HEK293 (cell line): ENCODE measurements at regions not wholly inside any gene's neighbourhood (a gene's known extent, or its start where the extent isn't known, plus 50 kb on each side); places are given as distances from the start of the nearest gene placed in this dataset.

Source experiments
- CTCF ChIA-PET: fragments of 350-600 bp; formaldehyde crosslinking; extraction: SDS; loops from one replicate; lab custom pipeline; 2021; ENCODE audit warnings: antibody characterized with exemption; lab: Yijun Ruan, JAX
- POLR2A ChIA-PET: fragments of 300-600 bp; formaldehyde crosslinking; extraction: SDS; loops from one replicate; lab custom pipeline; 2020; ENCODE audit warnings: antibody characterized with exemption, inconsistent platforms; lab: Yijun Ruan, JAX
- H3K27ac ChIP-seq: fragments of 200-500 bp; sonication (Bioruptor generic); 2 replicates; pipeline ENCODE4 v1.5.1; 2014; ENCODE audit warnings: low read depth, low read length, control low read depth, inconsistent platforms; ENCODE audit errors: extremely low read depth
- H3K36me3 ChIP-seq, 2 experiments: fragments of 200-500 bp in 1 of 2; sonication (Bioruptor generic) in 1 of 2; 1 replicate in 1 of 2; 2 replicates in 1 of 2; pipeline ENCODE4 v1.5.1; 2014 to 2017; ENCODE audit warnings: inconsistent platforms in 2 of 2, low read length in 2 of 2; ENCODE audit not compliant: control insufficient read depth in 2 of 2, insufficient read depth in 1 of 2
- H3K4me1 ChIP-seq: fragments of 200-500 bp; sonication (Bioruptor generic); 2 replicates; pipeline ENCODE4 v1.5.1; 2014; ENCODE audit warnings: mild to moderate bottlenecking, low read length, inconsistent platforms; ENCODE audit not compliant: control insufficient read depth, insufficient read depth
- H3K4me3 ChIP-seq: 2 replicates; pipeline ENCODE4 v1.5.1; 2011; ENCODE audit warnings: low read depth, mild to moderate bottlenecking, control low read depth, low read length, moderate library complexity
- H3K9me3 ChIP-seq: fragments of 200-500 bp; sonication (Bioruptor generic); 2 replicates; pipeline ENCODE4 v1.5.1; 2014; ENCODE audit warnings: low read depth, low read length, inconsistent platforms; ENCODE audit not compliant: control insufficient read depth, insufficient read depth
- IKZF3 ChIP-seq: fragments of 450-650 bp; IDR thresholded peaks from 2 replicates; pipeline ENCODE4 v1.5.0; 2018; ENCODE audit warnings: missing biosample characterization, mild to moderate bottlenecking, missing genetic modification characterization, moderate library complexity
- KLF7 ChIP-seq: fragments of 450-650 bp; formaldehyde crosslinking; IDR thresholded peaks from 2 replicates; pipeline ENCODE4 v1.5.1; 2016; ENCODE audit warnings: missing biosample characterization, missing genetic modification characterization, borderline replicate concordance
- MYNN ChIP-seq: fragments of 450-650 bp; formaldehyde crosslinking; IDR thresholded peaks from 2 replicates; pipeline ENCODE4 v1.5.1; 2016; ENCODE audit warnings: missing biosample characterization, missing genetic modification characterization, borderline replicate concordance
- ZNF302 ChIP-seq: fragments of 450-650 bp; formaldehyde crosslinking; IDR thresholded peaks from 2 replicates; pipeline ENCODE4 v1.5.1; 2016; ENCODE audit warnings: missing biosample characterization, missing genetic modification characterization, low read depth
- ZNF350 ChIP-seq: fragments of 450-650 bp; formaldehyde crosslinking; IDR thresholded peaks from 2 replicates; pipeline ENCODE4 v1.5.0; 2017; ENCODE audit warnings: missing biosample characterization, mild to moderate bottlenecking, missing genetic modification characterization
- ZNF423 ChIP-seq: fragments of 450-650 bp; formaldehyde crosslinking; IDR thresholded peaks from 2 replicates; pipeline ENCODE4 v1.5.1; 2016; ENCODE audit warnings: missing biosample characterization, missing genetic modification characterization
- ZNF558 ChIP-seq: fragments of 450-650 bp; formaldehyde crosslinking; IDR thresholded peaks from 2 replicates; pipeline ENCODE4 v1.5.1; 2016; ENCODE audit warnings: missing biosample characterization, missing genetic modification characterization
- ZNF561 ChIP-seq: fragments of 450-650 bp; IDR thresholded peaks from 2 replicates; pipeline ENCODE4 v1.5.1; 2018; ENCODE audit warnings: missing biosample characterization, missing genetic modification characterization, borderline replicate concordance
- ZNF629 ChIP-seq: fragments of 450-650 bp; formaldehyde crosslinking; IDR thresholded peaks from 2 replicates; pipeline ENCODE4 v1.5.1; 2017; ENCODE audit warnings: missing biosample characterization, missing genetic modification characterization
- ZNF76 ChIP-seq: fragments of 450-650 bp; formaldehyde crosslinking; IDR thresholded peaks from 2 replicates; pipeline ENCODE4; 2016; ENCODE audit warnings: low read depth, missing biosample characterization, missing genetic modification characterization, borderline replicate concordance
- ZNF843 ChIP-seq: fragments of 450-650 bp; formaldehyde crosslinking; IDR thresholded peaks from 2 replicates; pipeline ENCODE4 v1.5.1; 2016; ENCODE audit warnings: missing biosample characterization, missing genetic modification characterization
- ZSCAN16 ChIP-seq: fragments of 450-650 bp; formaldehyde crosslinking; IDR thresholded peaks from 2 replicates; pipeline ENCODE4 v1.5.1; 2016; ENCODE audit warnings: missing biosample characterization, missing genetic modification characterization
- ZSCAN30 ChIP-seq: fragments of 450-650 bp; IDR thresholded peaks from 2 replicates; pipeline ENCODE4 v1.5.1; 2018; ENCODE audit warnings: missing biosample characterization, mild to moderate bottlenecking, missing genetic modification characterization, moderate library complexity
- TF ChIP-seq, protein P1 (sequence below): fragments of 450-650 bp; formaldehyde crosslinking; IDR thresholded peaks from 2 replicates; pipeline ENCODE4 v1.5.1; 2017; ENCODE audit warnings: missing biosample characterization, mild to moderate bottlenecking, missing genetic modification characterization, moderate library complexity
- TF ChIP-seq, protein P2 (sequence below): fragments of 450-650 bp; formaldehyde crosslinking; IDR thresholded peaks from 2 replicates; pipeline ENCODE4 v1.5.1; 2016; ENCODE audit warnings: missing biosample characterization, missing genetic modification characterization
- TF ChIP-seq, protein P3 (sequence below): fragments of 450-650 bp; formaldehyde crosslinking; IDR thresholded peaks from 2 replicates; pipeline ENCODE4 v1.5.1; 2016; ENCODE audit warnings: missing biosample characterization, missing genetic modification characterization
- TF ChIP-seq, protein P4 (sequence below): fragments of 450-650 bp; formaldehyde crosslinking; IDR thresholded peaks from 2 replicates; pipeline ENCODE4 v1.5.1; 2017; ENCODE audit warnings: missing biosample characterization, missing genetic modification characterization
- TF ChIP-seq, protein P5 (sequence below): fragments of 450-650 bp; formaldehyde crosslinking; IDR thresholded peaks from 2 replicates; pipeline ENCODE4 v1.5.1; 2016; ENCODE audit warnings: missing biosample characterization, missing genetic modification characterization

DNA sequence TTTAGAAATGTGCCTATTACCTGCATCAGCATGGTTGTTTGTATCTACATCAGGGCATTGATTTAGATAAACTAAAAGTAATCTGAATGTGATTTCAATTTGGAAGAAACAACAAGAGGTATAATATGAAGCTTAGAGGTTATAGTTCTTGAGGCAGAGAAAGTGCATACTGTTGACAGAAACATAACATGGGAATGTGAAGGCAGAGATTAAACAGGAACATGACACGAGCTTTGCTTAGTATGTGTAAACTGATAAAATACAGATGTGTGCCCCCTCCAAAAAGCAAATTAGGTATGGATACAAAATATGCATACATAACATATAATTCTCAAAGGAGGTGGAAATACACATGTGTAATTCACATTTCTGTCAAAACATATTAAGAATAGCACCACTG lies 1180.2 kb upstream of the ADGRL3 start (continued):
- TF ChIP-seq, protein P1, sequence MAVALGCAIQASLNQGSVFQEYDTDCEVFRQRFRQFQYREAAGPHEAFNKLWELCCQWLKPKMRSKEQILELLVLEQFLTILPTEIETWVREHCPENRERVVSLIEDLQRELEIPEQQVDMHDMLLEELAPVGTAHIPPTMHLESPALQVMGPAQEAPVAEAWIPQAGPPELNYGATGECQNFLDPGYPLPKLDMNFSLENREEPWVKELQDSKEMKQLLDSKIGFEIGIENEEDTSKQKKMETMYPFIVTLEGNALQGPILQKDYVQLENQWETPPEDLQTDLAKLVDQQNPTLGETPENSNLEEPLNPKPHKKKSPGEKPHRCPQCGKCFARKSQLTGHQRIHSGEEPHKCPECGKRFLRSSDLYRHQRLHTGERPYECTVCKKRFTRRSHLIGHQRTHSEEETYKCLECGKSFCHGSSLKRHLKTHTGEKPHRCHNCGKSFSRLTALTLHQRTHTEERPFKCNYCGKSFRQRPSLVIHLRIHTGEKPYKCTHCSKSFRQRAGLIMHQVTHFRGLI (tag by site-specific recombination) = no peak
- TF ChIP-seq, protein P2, sequence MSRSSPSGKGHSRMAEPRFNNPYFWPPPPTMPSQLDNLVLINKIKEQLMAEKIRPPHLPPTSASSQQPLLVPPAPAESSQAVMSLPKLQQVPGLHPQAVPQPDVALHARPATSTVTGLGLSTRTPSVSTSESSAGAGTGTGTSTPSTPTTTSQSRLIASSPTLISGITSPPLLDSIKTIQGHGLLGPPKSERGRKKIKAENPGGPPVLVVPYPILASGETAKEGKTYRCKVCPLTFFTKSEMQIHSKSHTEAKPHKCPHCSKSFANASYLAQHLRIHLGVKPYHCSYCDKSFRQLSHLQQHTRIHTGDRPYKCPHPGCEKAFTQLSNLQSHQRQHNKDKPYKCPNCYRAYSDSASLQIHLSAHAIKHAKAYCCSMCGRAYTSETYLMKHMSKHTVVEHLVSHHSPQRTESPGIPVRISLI (tag by site-specific recombination) = no peak
- TF ChIP-seq ZNF561 (tag by site-specific recombination) = no peak
- TF ChIP-seq, protein P3, sequence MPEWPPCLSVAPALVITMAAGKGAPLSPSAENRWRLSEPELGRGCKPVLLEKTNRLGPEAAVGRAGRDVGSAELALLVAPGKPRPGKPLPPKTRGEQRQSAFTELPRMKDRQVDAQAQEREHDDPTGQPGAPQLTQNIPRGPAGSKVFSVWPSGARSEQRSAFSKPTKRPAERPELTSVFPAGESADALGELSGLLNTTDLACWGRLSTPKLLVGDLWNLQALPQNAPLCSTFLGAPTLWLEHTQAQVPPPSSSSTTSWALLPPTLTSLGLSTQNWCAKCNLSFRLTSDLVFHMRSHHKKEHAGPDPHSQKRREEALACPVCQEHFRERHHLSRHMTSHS (tag by site-specific recombination) = no peak
- TF ChIP-seq, all 188 proteins: peak for 0

DNA sequence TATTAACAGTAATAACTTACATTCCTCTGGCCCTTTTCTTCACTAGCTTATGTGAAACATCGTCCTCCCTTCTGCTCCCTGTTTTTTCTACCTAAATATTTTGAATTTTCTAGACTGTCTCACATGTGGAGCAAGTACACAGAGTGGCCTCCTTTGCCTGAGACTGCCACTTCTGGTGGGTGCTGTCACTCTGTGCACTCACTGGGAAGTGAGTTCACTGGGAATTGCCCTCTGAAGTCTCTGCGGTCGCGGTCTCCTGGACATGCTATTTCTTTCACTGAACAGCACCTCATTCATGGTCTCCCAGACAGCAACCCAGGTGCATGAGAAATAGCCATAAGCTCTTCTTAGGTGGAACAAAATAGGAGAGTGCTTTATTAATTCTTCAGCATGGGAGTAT lies 1179.7 kb upstream of the ADGRL3 start:
- Histone ChIP-seq H3K9me3 (no peaks in the 10 kb centered on the region), H3K4me1 (no peaks in the 10 kb centered on the region), H3K4me3 (no peak overlapping the region), H3K27ac (no peak overlapping the region), H3K36me3 (no peaks in the 10 kb centered on the region)
- ChIA-PET POLR2A (no interaction called here), CTCF (no interaction called here)
- TF ChIP-seq ZSCAN30 (tag by site-specific recombination) = no peak
- TF ChIP-seq ZNF302 (tag by site-specific recombination) = no peak
- TF ChIP-seq ZSCAN16 (tag by site-specific recombination) = no peak
- TF ChIP-seq ZNF350 (tag by site-specific recombination) = no peak
- no peak for TF ChIP-seq IKZF3 (tag by site-specific recombination)
- TF ChIP-seq KLF7 (tag by site-specific recombination) = no peak
- TF ChIP-seq ZNF423 (tag by site-specific recombination) = no peak

DNA sequence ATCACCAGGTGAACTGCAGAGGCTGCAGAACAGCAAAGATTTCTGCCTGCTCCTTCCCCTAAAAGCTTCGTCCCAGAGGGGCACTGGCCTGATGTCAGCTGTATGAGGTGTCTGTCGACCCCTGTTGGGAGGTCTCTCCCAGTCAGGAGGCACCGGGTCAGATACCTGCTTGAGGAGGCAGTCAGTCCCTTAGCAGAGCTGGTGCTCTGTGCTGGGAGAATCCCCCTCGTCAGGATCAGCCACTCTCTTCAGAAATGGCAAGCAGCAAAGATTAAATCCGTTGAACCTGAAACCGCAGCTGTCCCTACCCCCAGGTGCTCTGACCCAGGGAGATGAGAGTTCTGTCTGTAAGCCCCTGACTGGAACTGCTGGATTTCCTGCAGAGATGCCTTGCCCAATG lies 1166.3 kb upstream of the ADGRL3 start:
- Histone ChIP-seq H3K27ac (no peak overlapping the region), H3K4me1 (no peaks in the 10 kb centered on the region), H3K4me3 (no peak overlapping the region), H3K9me3 (no peaks in the 10 kb centered on the region), H3K36me3 (no peaks in the 10 kb centered on the region)
- ChIA-PET CTCF (no interaction called here), POLR2A (no interaction called here)
- TF ChIP-seq, protein P4, sequence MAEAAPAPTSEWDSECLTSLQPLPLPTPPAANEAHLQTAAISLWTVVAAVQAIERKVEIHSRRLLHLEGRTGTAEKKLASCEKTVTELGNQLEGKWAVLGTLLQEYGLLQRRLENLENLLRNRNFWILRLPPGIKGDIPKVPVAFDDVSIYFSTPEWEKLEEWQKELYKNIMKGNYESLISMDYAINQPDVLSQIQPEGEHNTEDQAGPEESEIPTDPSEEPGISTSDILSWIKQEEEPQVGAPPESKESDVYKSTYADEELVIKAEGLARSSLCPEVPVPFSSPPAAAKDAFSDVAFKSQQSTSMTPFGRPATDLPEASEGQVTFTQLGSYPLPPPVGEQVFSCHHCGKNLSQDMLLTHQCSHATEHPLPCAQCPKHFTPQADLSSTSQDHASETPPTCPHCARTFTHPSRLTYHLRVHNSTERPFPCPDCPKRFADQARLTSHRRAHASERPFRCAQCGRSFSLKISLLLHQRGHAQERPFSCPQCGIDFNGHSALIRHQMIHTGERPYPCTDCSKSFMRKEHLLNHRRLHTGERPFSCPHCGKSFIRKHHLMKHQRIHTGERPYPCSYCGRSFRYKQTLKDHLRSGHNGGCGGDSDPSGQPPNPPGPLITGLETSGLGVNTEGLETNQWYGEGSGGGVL (tag by site-specific recombination) = no peak
- TF ChIP-seq ZNF843 (tag by site-specific recombination) (no peak), ZNF76 (tag by site-specific recombination) (no peak), ZNF629 (tag by site-specific recombination) (no peak), ZSCAN16 (tag by site-specific recombination) (no peak), MYNN (tag by site-specific recombination) (no peak), ZNF558 (tag by site-specific recombination) (no peak)
- TF ChIP-seq, protein P5, sequence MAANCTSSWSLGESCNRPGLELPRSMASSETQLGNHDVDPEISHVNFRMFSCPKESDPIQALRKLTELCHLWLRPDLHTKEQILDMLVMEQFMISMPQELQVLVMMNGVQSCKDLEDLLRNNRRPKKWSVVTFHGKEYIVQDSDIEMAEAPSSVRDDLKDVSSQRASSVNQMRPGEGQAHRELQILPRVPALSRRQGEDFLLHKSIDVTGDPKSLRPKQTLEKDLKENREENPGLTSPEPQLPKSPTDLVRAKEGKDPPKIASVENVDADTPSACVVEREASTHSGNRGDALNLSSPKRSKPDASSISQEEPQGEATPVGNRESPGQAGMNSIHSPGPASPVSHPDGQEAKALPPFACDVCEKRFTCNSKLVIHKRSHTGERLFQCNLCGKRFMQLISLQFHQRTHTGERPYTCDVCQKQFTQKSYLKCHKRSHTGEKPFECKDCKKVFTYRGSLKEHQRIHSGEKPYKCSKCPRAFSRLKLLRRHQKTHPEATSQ = no peak
